ENCODE measurements at regions not wholly inside any gene's neighbourhood (a gene's known extent, or its start where the extent isn't known, plus 50 kb on each side); places are given as distances from the start of the nearest gene placed in this dataset.
A peak's percentile ranks its signal among the peaks of the same experiment; 100 is the strongest.

- H3K9ac ChIP-seq, result no peak overlapping the region
- no peak overlapping the region for H2AFZ ChIP-seq (replicated peaks)
- no peak overlapping the region for H3K4me3 ChIP-seq
Observed at GRCh38 chr1:227447531-227447990, 115.8 kb upstream of the ZNF678 start.

GRCh38 chr1:227445746-227446145 lies 117.6 kb upstream of the ZNF678 start:
- no peaks in the 10 kb centered on the region for H3K4me1 ChIP-seq
- no peak overlapping the region for H3K4me2 ChIP-seq
- H4K20me1 ChIP-seq (ENCODE audit: low read depth), result no peaks in the 10 kb centered on the region
- Mint-ChIP-seq H3K27ac (no peak overlapping the region), H3K4me1 (peaks cover 3% of the 10 kb centered on the region), H3K9me3 (peaks cover 4% of the 10 kb centered on the region), H3K4me3 (no peak overlapping the region), H3K36me3 (peaks cover 1% of the 10 kb centered on the region), H3K27me3 (ENCODE audit: insufficient read depth, low read depth) (peaks cover 4% of the 10 kb centered on the region)
- H2AFZ ChIP-seq (replicated peaks), result no peak overlapping the region
- TF ChIP-seq EZH2 (IDR thresholded peaks at IDR 0.05) (no peak), CTCF (IDR thresholded peaks at IDR 0.05) (no peak), EZH2phosphoT487 (IDR thresholded peaks at IDR 0.05) (no peak)
- H3K4me3 ChIP-seq, result no peak overlapping the region
- no peaks in the 10 kb centered on the region for H3K79me2 ChIP-seq (ENCODE audit: low read depth)
- no peak overlapping the region for H3K27ac ChIP-seq
- H3K36me3 ChIP-seq, result no peaks in the 10 kb centered on the region
- no peak for DNase-seq (ENCODE audit: low spot score)
- no peaks in the 10 kb centered on the region for H3K27me3 ChIP-seq
- no peak overlapping the region for H3K9ac ChIP-seq
- no peaks in the 10 kb centered on the region for H3K9me3 ChIP-seq (ENCODE audit: low read depth)
- H3F3A ChIP-seq (ENCODE audit: low read depth), result no peaks in the 10 kb centered on the region

More at GRCh38 chr1:227447531-227447990, 115.8 kb upstream of the ZNF678 start:
- no peaks in the 10 kb centered on the region for H3K27me3 ChIP-seq
- TF ChIP-seq CTCF (IDR thresholded peaks at IDR 0.05), result peak; percentile 50
- TF ChIP-seq EZH2 (IDR thresholded peaks at IDR 0.05), result no peak
- no peaks in the 10 kb centered on the region for H3K9me3 ChIP-seq (ENCODE audit: low read depth)
- peak; percentile 49 for DNase-seq (ENCODE audit: low spot score)
- peaks cover 1% of the 10 kb centered on the region for H3K36me3 Mint-ChIP-seq
- H3F3A ChIP-seq (ENCODE audit: low read depth), result no peaks in the 10 kb centered on the region
- peaks cover 5% of the 10 kb centered on the region for H3K27me3 Mint-ChIP-seq (ENCODE audit: insufficient read depth, low read depth)
- H3K4me1 Mint-ChIP-seq, result no peaks in the 10 kb centered on the region
- no peaks in the 10 kb centered on the region for H4K20me1 ChIP-seq (ENCODE audit: low read depth)
- no peak overlapping the region for H3K4me3 Mint-ChIP-seq
- H3K27ac ChIP-seq, result no peak overlapping the region
- no peaks in the 10 kb centered on the region for H3K4me1 ChIP-seq
- no peaks in the 10 kb centered on the region for H3K79me2 ChIP-seq (ENCODE audit: low read depth)
- H3K4me2 ChIP-seq, result no peak overlapping the region
- peaks cover 4% of the 10 kb centered on the region for H3K9me3 Mint-ChIP-seq
- no peak overlapping the region for H3K27ac Mint-ChIP-seq
- no peaks in the 10 kb centered on the region for H3K36me3 ChIP-seq

GRCh38 chr1:227445092-227445674 lies 118.2 kb upstream of the ZNF678 start:
- no peaks in the 10 kb centered on the region for H4K20me1 ChIP-seq (ENCODE audit: low read depth)
- no peaks in the 10 kb centered on the region for H3F3A ChIP-seq (ENCODE audit: low read depth)
- Mint-ChIP-seq H3K36me3 (peaks cover 1% of the 10 kb centered on the region), H3K27me3 (ENCODE audit: insufficient read depth, low read depth) (peaks cover 4% of the 10 kb centered on the region), H3K4me1 (peaks cover 3% of the 10 kb centered on the region), H3K27ac (no peak overlapping the region), H3K4me3 (no peak overlapping the region), H3K9me3 (peaks cover 4% of the 10 kb centered on the region)
- H2AFZ ChIP-seq (replicated peaks), result no peak overlapping the region
- H3K9ac ChIP-seq, result no peak overlapping the region
- H3K4me3 ChIP-seq, result no peak overlapping the region
- no peaks in the 10 kb centered on the region for H3K79me2 ChIP-seq (ENCODE audit: low read depth)
- H3K4me1 ChIP-seq, result no peaks in the 10 kb centered on the region
- no peaks in the 10 kb centered on the region for H3K9me3 ChIP-seq (ENCODE audit: low read depth)
- no peaks in the 10 kb centered on the region for H3K27me3 ChIP-seq
- no peak overlapping the region for H3K27ac ChIP-seq
- no peak for TF ChIP-seq CTCF (IDR thresholded peaks at IDR 0.05)
- DNase-seq (ENCODE audit: low spot score), result no peak
- no peak overlapping the region for H3K4me2 ChIP-seq
- no peaks in the 10 kb centered on the region for H3K36me3 ChIP-seq

Data from neural progenitor cell (in vitro differentiated cells).